WI38 (cell line): ENCODE measurements at regions not wholly inside any gene's neighbourhood (a gene's known extent, or its start where the extent isn't known, plus 50 kb on each side); places are given as distances from the start of the nearest gene placed in this dataset.
"Not testable (repeated sequence)": the region's sequence is repeated elsewhere in the genome, so short reads cannot be mapped to it uniquely, and the experiment has no call there.

Source experiments
- H3K4me3 ChIP-seq: 2 replicates; pipeline ENCODE4 v1.5.1; 2011; ENCODE audit warnings: low read depth, mild to moderate bottlenecking, control low read depth, low read length
- CTCF ChIP-seq: IDR thresholded peaks from 2 replicates; pipeline ENCODE4 v1.5.1; 2012; ENCODE audit warnings: low read depth, mild to moderate bottlenecking, control low read depth, low read length

GRCh38 chr12:92411687-92412086, 266.0 kb upstream of the BTG1 start:
- no peak for TF ChIP-seq CTCF

GRCh38 chr12:92408072-92408900, 262.6 kb upstream of the BTG1 start:
- no peak overlapping the region for H3K4me3 ChIP-seq
- TF ChIP-seq CTCF = peak; percentile 60

More at GRCh38 chr12:92411687-92412086, 266.0 kb upstream of the BTG1 start:
- no peak overlapping the region for H3K4me3 ChIP-seq

GRCh38 chr12:92406404-92407070, 260.9 kb upstream of the BTG1 start:
- H3K4me3 ChIP-seq = not testable (repeated sequence)

GRCh38 chr12:92405801-92406251, 260.2 kb upstream of the BTG1 start:
- H3K4me3 ChIP-seq = not testable (repeated sequence)

- no peak for TF ChIP-seq CTCF
- no peak overlapping the region for H3K4me3 ChIP-seq
Measured at GRCh38 chr12:92404921-92405320, 259.3 kb upstream of the BTG1 start.

GRCh38 chr12:92404259-92404894, 258.7 kb upstream of the BTG1 start:
- no peak overlapping the region for H3K4me3 ChIP-seq
- no peak for TF ChIP-seq CTCF

- H3K4me3 ChIP-seq = no peak overlapping the region
- TF ChIP-seq CTCF = no peak
Measured at GRCh38 chr12:92403210-92404175, 257.8 kb upstream of the BTG1 start.
